ENCODE measurements at regions not wholly inside any gene's neighbourhood (a gene's known extent, or its start where the extent isn't known, plus 50 kb on each side); places are given as distances from the start of the nearest gene placed in this dataset.

- TF ChIP-seq PHF8 (IDR thresholded peaks at IDR 0.05; ENCODE audit: borderline replicate concordance, low read depth), result no peak
- TF ChIP-seq MAZ (IDR thresholded peaks at IDR 0.05; ENCODE audit: borderline replicate concordance, low read depth, low read length), result no peak
- no peak for TF ChIP-seq ZC3H11A (IDR thresholded peaks at IDR 0.05)
- no peak for TF ChIP-seq RCOR1 (IDR thresholded peaks at IDR 0.05; ENCODE audit: low read depth, low read length)
- TF ChIP-seq TFCP2L1 (CRISPR knock-in tag; IDR thresholded peaks at IDR 0.05), result no peak
- TF ChIP-seq NFE2L2 (conservative IDR thresholded peaks at IDR 0.05; ENCODE audit: low read length), result no peak
- TF ChIP-seq BHLHE40 (IDR thresholded peaks at IDR 0.05; ENCODE audit: low read depth, low read length), result no peak
- no peak for TF ChIP-seq HDAC2 (IDR thresholded peaks at IDR 0.05)
- no peak for TF ChIP-seq MAFK (IDR thresholded peaks at IDR 0.05; ENCODE audit: partially characterized antibody)
- TF ChIP-seq EP300 (IDR thresholded peaks at IDR 0.05), result no peak
- TF ChIP-seq PBX3 (IDR thresholded peaks at IDR 0.05), result no peak
- no peak for TF ChIP-seq GATA3 (IDR thresholded peaks at IDR 0.05; ENCODE audit: borderline replicate concordance)
- TF ChIP-seq JUN (IDR thresholded peaks at IDR 0.05), result no peak
- TF ChIP-seq ESRRA (IDR thresholded peaks at IDR 0.05; ENCODE audit: borderline replicate concordance, low read length), result no peak
- no peak for TF ChIP-seq FOSB (CRISPR knock-in tag; IDR thresholded peaks at IDR 0.05)
- ChIA-PET POLR2A (no interaction called here), CTCF (no interaction called here)
- ATAC-seq, result no peak
- H3K4me3 ChIP-seq, result no peak overlapping the region
- H3K27ac ChIP-seq, result no peak overlapping the region
- no peak overlapping the region for H3K4me2 ChIP-seq
- 0% methylated on average over 1 of the region's 1 CpG for WGBS (ENCODE audit: missing lambda C conversion rate)
- 0 out of 3 replicates have a peak, but pooled peaks cover 4% of the 10 kb centered on the region for H3K9me3 ChIP-seq
- FAIRE-seq, result no peak
- DNase-seq (ENCODE audit: low read depth in 1 of 2, low spot score in 1 of 2), result no peak
- no peaks in the 10 kb centered on the region for H3K4me1 ChIP-seq
Observed at GRCh38 chr3:88779482-88779881, 327.9 kb upstream of the EPHA3 start.

GRCh38 chr3:88784925-88785324, 322.5 kb upstream of the EPHA3 start:
- POLR2A ChIA-PET, result no interaction called here
- no peak for FAIRE-seq
- TF ChIP-seq MAFK (IDR thresholded peaks at IDR 0.05; ENCODE audit: partially characterized antibody), result no peak
- TF ChIP-seq SREBF2 (IDR thresholded peaks at IDR 0.05), result no peak
- TF ChIP-seq ELK1 (IDR thresholded peaks at IDR 0.05; ENCODE audit: low read depth, low read length), result no peak
- no peak for TF ChIP-seq MAZ (IDR thresholded peaks at IDR 0.05; ENCODE audit: borderline replicate concordance, low read depth, low read length)
- no peak for TF ChIP-seq ESRRA (IDR thresholded peaks at IDR 0.05; ENCODE audit: borderline replicate concordance, low read length)
- no peak for TF ChIP-seq POLR2AphosphoS2 (conservative IDR thresholded peaks at IDR 0.05; ENCODE audit: low read length)
- no peak for TF ChIP-seq JUNB (IDR thresholded peaks at IDR 0.05)
- TF ChIP-seq MYC (IDR thresholded peaks at IDR 0.05; ENCODE audit: borderline replicate concordance, low read length), result no peak
- no peak for TF ChIP-seq NFE2L2 (conservative IDR thresholded peaks at IDR 0.05; ENCODE audit: low read length)
- no peak for TF ChIP-seq FOXS1 (CRISPR knock-in tag; IDR thresholded peaks at IDR 0.05)
- no peak for TF ChIP-seq GATA3 (IDR thresholded peaks at IDR 0.05; ENCODE audit: borderline replicate concordance)
- no peak for TF ChIP-seq TFCP2L1 (CRISPR knock-in tag; IDR thresholded peaks at IDR 0.05)
- no peak for TF ChIP-seq PHF8 (IDR thresholded peaks at IDR 0.05; ENCODE audit: borderline replicate concordance, low read depth)
- no peak for TF ChIP-seq BCL3 (IDR thresholded peaks at IDR 0.05)
- TF ChIP-seq CHD4 (IDR thresholded peaks at IDR 0.05; ENCODE audit: borderline replicate concordance), result no peak
- TF ChIP-seq CBX8 (IDR thresholded peaks at IDR 0.05), result no peak
- TF ChIP-seq HEYL (CRISPR knock-in tag; IDR thresholded peaks at IDR 0.05), result no peak
- no peak for TF ChIP-seq HOXB5 (CRISPR knock-in tag; IDR thresholded peaks at IDR 0.05)
- TF ChIP-seq TP53 (CRISPR knock-in tag; IDR thresholded peaks at IDR 0.05), result no peak

More at GRCh38 chr3:88784925-88785324, 322.5 kb upstream of the EPHA3 start:
- Histone ChIP-seq H3K4me3 (no peak overlapping the region), H3K4me1 (no peaks in the 10 kb centered on the region), H3K27ac (no peak overlapping the region), H3K9me3 (0 out of 3 replicates have a peak, but pooled peaks cover 4% of the 10 kb centered on the region), H3K4me2 (no peak overlapping the region)
- no peak for ATAC-seq
- DNase-seq (ENCODE audit: low read depth in 1 of 2, low spot score in 1 of 2), result no peak
- CTCF ChIA-PET, result no interaction called here
